Endothelial cell of umbilical vein (primary cell): ENCODE measurements at regions not wholly inside any gene's neighbourhood (a gene's known extent, or its start where the extent isn't known, plus 50 kb on each side); places are given as distances from the start of the nearest gene placed in this dataset.

Experiments
- BruUV-seq: library from RNA; stranded (reverse); fragments of 400-500 nt; replicated peaks from 2 replicates; lab custom pipeline; 2021; lab: Mats Ljungman, UMichigan
- CTCF ChIA-PET: fragments of 300-600, 350-600 bp; sonication (Branson Sonifier 250); formaldehyde crosslinking; loops from one replicate; lab custom pipeline; 2021; ENCODE audit warnings: antibody characterized with exemption, inconsistent platforms; lab: Charles Lee
- POLR2A ChIA-PET: fragments of 300-600, 350-600 bp; sonication (Branson Sonifier 250); formaldehyde crosslinking; loops from one replicate; lab custom pipeline; 2021; ENCODE audit warnings: antibody characterized with exemption, inconsistent platforms; lab: Charles Lee
- DNase-seq: peaks from one replicate; pipeline ENCODE4 v3.0.0-alpha.2; 2011; ENCODE audit warnings: low read depth, low spot score
- FAIRE-seq: peaks from 2 replicates; lab custom pipeline; 2011; peaks lifted over from hg19 to GRCh38; lab: Jason Lieb, UNC
- H2AFZ ChIP-seq: 2 replicates; pipeline ENCODE4 v1.6.0; 2012; ENCODE audit warnings: low read depth, low read length, control low read depth, inconsistent platforms
- H3K27ac ChIP-seq: 2 replicates; pipeline ENCODE4 v1.5.1; 2011; ENCODE audit warnings: low read depth, mild to moderate bottlenecking, control low read depth, low read length, moderate library complexity; ENCODE audit not compliant: insufficient read depth
- H3K27me3 ChIP-seq, 2 experiments: 2 replicates each; pipeline versions ENCODE4 v1.6.0 to v1.6.1; 2011; ENCODE audit warnings: low read length in 2 of 2, mixed read lengths in 1 of 2; ENCODE audit not compliant: control insufficient read depth in 2 of 2, insufficient read depth in 2 of 2
- H3K36me3 ChIP-seq, 2 experiments: 2 replicates in 1 of 2; 3 replicates in 1 of 2; pipeline ENCODE4 v1.5.1; 2011; ENCODE audit warnings: low read length in 2 of 2, mild to moderate bottlenecking in 1 of 2, moderate library complexity in 1 of 2; ENCODE audit not compliant: control insufficient read depth in 2 of 2, insufficient read depth in 2 of 2; ENCODE audit errors: extremely low read depth in 1 of 2
- H3K4me1 ChIP-seq: 3 replicates; pipeline ENCODE4 v1.5.1; 2011; ENCODE audit warnings: mild to moderate bottlenecking, low read length; ENCODE audit not compliant: control insufficient read depth, insufficient read depth; ENCODE audit errors: extremely low read depth
- H3K4me2 ChIP-seq: 2 replicates; pipeline ENCODE4 v1.6.1; 2011; ENCODE audit warnings: low read length, control low read depth, mixed read lengths; ENCODE audit not compliant: insufficient read depth
- H3K4me3 ChIP-seq, 3 experiments: fragments of 200-600 bp in 1 of 3; sonication (generic), shearing (Covaris generic) in 1 of 3; replicated peaks in 1 of 3; 2 replicates each; pipeline ENCODE4 v1.5.1; 2011 to 2016; ENCODE audit warnings: control low read depth in 3 of 3, low read length in 3 of 3, mild to moderate bottlenecking in 2 of 3, inconsistent platforms in 1 of 3, low read depth in 1 of 3, moderate library complexity in 1 of 3; ENCODE audit not compliant: insufficient read depth in 1 of 3
- H3K79me2 ChIP-seq: 2 replicates; pipeline ENCODE4 v1.6.0; 2012; ENCODE audit warnings: low read length, inconsistent platforms; ENCODE audit not compliant: control insufficient read depth, insufficient read depth
- H3K9ac ChIP-seq: replicated peaks from 2 replicates; pipeline ENCODE3; 2011; ENCODE audit warnings: low read length, control low read depth; ENCODE audit not compliant: insufficient read depth; ENCODE audit errors: extremely low read depth
- H3K9me1 ChIP-seq: replicated peaks from 3 replicates; pipeline ENCODE4 v1.6.0; 2011; ENCODE audit warnings: mild to moderate bottlenecking, low read length; ENCODE audit not compliant: control insufficient read depth, insufficient read depth; ENCODE audit errors: extremely low read depth
- H3K9me3 ChIP-seq: replicated peaks from 2 replicates; pipeline ENCODE4 v1.5.1; 2012; ENCODE audit warnings: low read length, inconsistent platforms; ENCODE audit not compliant: control insufficient read depth, insufficient read depth
- H4K20me1 ChIP-seq: replicated peaks from 2 replicates; pipeline ENCODE3; 2011; ENCODE audit warnings: mild to moderate bottlenecking, low read length; ENCODE audit not compliant: control insufficient read depth, insufficient read depth; ENCODE audit errors: extremely low read depth
- CTCF ChIP-seq, 2 donors: IDR thresholded peaks; 1 replicate in 1 of 2; 2 replicates in 1 of 2; pipeline ENCODE4 v1.5.1; 2011; ENCODE audit warnings: low read length in 2 of 2, mild to moderate bottlenecking in 2 of 2, moderate library complexity in 2 of 2, control low read depth in 1 of 2, inconsistent platforms in 1 of 2, low read depth in 1 of 2; ENCODE audit not compliant: insufficient read depth in 1 of 2; ENCODE audit errors: extremely low read depth in 1 of 2
- EZH2 ChIP-seq: IDR thresholded peaks from 2 replicates; pipeline ENCODE4 v1.6.1; 2012; ENCODE audit warnings: borderline replicate concordance, low read depth, mild to moderate bottlenecking, moderate library complexity, low read length, inconsistent platforms; ENCODE audit not compliant: severe bottlenecking
- FOS ChIP-seq: IDR thresholded peaks from 2 replicates; pipeline ENCODE4 v1.6.1; 2011; ENCODE audit warnings: mild to moderate bottlenecking, low read length, moderate library complexity, borderline replicate concordance; ENCODE audit not compliant: insufficient read depth
- GATA2 ChIP-seq: IDR thresholded peaks from 2 replicates; pipeline ENCODE4 v1.7.0; 2011; ENCODE audit warnings: low read depth, mild to moderate bottlenecking, moderate library complexity, mixed read lengths, low read length; ENCODE audit not compliant: insufficient read length, insufficient read depth
- JUN ChIP-seq: IDR thresholded peaks from 2 replicates; pipeline ENCODE4 v1.6.1; 2011; ENCODE audit warnings: borderline replicate concordance, low read depth; ENCODE audit not compliant: insufficient read length, insufficient read depth
- MAX ChIP-seq: IDR thresholded peaks from 2 replicates; pipeline ENCODE4 v1.6.1; 2011; ENCODE audit not compliant: insufficient read depth, insufficient read length
- MYC ChIP-seq: IDR thresholded peaks from one replicate; pipeline ENCODE4 v1.6.1; 2011; ENCODE audit warnings: mild to moderate bottlenecking, low read depth, low read length
- POLR2A ChIP-seq: IDR thresholded peaks from 2 replicates; pipeline ENCODE4 v1.6.1; 2012; ENCODE audit warnings: low read depth, mild to moderate bottlenecking, control low read depth, low read length
- POLR2AphosphoS5 ChIP-seq: IDR thresholded peaks from 2 replicates; pipeline ENCODE4 v1.6.1; 2012; ENCODE audit warnings: low read depth, mild to moderate bottlenecking, control low read depth, low read length, moderate library complexity; ENCODE audit not compliant: insufficient read depth
- dilution Hi-C: fragments of 300-500 bp; cut with MboI; formaldehyde crosslinking; loops from one replicate; pipeline ENCODE4 v1.15.0; 2019; ENCODE audit warnings: low sequenced_read_pairs; ENCODE audit not compliant: extremely low pct_ligation_motif_present
- intact Hi-C: fragments of 100-400 bp; cut with micrococcal nuclease; formaldehyde crosslinking; loops from one replicate; pipeline ENCODE4 v1.10.0; 2022

GRCh38 chr1:226479474-226479873, 69.1 kb upstream of the STUM start:
- BruUV-seq: no TSS peak
- dilution Hi-C loops: no loop called here
- Histone ChIP-seq H3K4me3 (no peak overlapping the region), H3K79me2 (no peaks in the 10 kb centered on the region), H3K4me1 (peaks cover 2% of the 10 kb centered on the region), H3K9me1 (no peaks in the 10 kb centered on the region), H3K36me3 (no peaks in the 10 kb centered on the region), H3K9me3 (no peaks in the 10 kb centered on the region), H3K9ac (no peak overlapping the region), H3K27me3 (peaks cover 9 to 12% of the 10 kb centered on the region in 2 experiments), H3K27ac (no peak overlapping the region), H3K4me2 (no peak overlapping the region), H2AFZ (no peak overlapping the region), H4K20me1 (no peaks in the 10 kb centered on the region)
- intact Hi-C loops: no loop called here
- ChIA-PET CTCF (no interaction called here), POLR2A (no interaction called here)
- FAIRE-seq: no peak
- TF ChIP-seq EZH2: no peak
- TF ChIP-seq MYC: no peak
- no peak for TF ChIP-seq POLR2A
- no peak for TF ChIP-seq POLR2AphosphoS5
- no peak for TF ChIP-seq MAX
- TF ChIP-seq JUN: no peak
- TF ChIP-seq FOS: no peak
- TF ChIP-seq CTCF (IDR thresholded peaks at IDR 0.05; ENCODE audit: extremely low read depth in 1 of 2, insufficient read depth in 1 of 2, low read depth in 1 of 2, low read length in 2 of 2): no peak
- no peak for TF ChIP-seq GATA2
- DNase-seq: peak; percentile 14
